HepG2 (cell line): ENCODE measurements at regions not wholly inside any gene's neighbourhood (a gene's known extent, or its start where the extent isn't known, plus 50 kb on each side); places are given as distances from the start of the nearest gene placed in this dataset.

Experiments used
- ATAC-seq: fragments of 200-7000 bp; cut with Tn5 transposase; 3 replicates; pipeline ENCODE4 v1.9.1; 2020; ENCODE audit warnings: mild to moderate bottlenecking, moderate library complexity
- BruUV-seq: library from RNA; stranded (reverse); fragments of 400-500 nt; replicated peaks from 2 replicates; lab custom pipeline; 2021; lab: Mats Ljungman, UMichigan
- CTCF ChIA-PET: fragments of 300-600 bp; formaldehyde crosslinking; extraction: SDS; loops from one replicate; lab custom pipeline; 2021; ENCODE audit warnings: low total read pairs, inconsistent platforms, low intra/inter-chr PET ratio; lab: Yijun Ruan, JAX
- POLR2A ChIA-PET: fragments of 350-600 bp; sonication (Branson Sonifier 250); formaldehyde crosslinking; loops from one replicate; lab custom pipeline; 2020; ENCODE audit warnings: antibody characterized with exemption, inconsistent platforms; lab: Yijun Ruan, JAX
- DNase-seq: peaks from one replicate; pipeline ENCODE4 v3.0.0-alpha.2; 2015; ENCODE audit warnings: low spot score
- FAIRE-seq: peaks from 3 replicates; lab custom pipeline; 2011; peaks lifted over from hg19 to GRCh38; lab: Jason Lieb, UNC
- H2AFZ ChIP-seq: one replicate; pipeline ENCODE4 v1.6.1; 2011; ENCODE audit warnings: low read length, inconsistent platforms
- H3K27ac ChIP-seq: fragments of 300-600 bp; 3 replicates; pipeline ENCODE4 v1.8.0; 2011; ENCODE audit warnings: mixed run types, mild to moderate bottlenecking, mixed read lengths, low read length, inconsistent platforms; ENCODE audit not compliant: insufficient read depth; ENCODE audit errors: extremely low read length
- H3K27me3 ChIP-seq, 2 experiments: fragments of 200-600 bp in 1 of 2; 2 replicates in 1 of 2; 3 replicates in 1 of 2; pipeline versions ENCODE4 v1.6.0 to v1.8.0; 2011; ENCODE audit warnings: low read length in 2 of 2, mild to moderate bottlenecking in 2 of 2, moderate library complexity in 2 of 2, inconsistent platforms in 1 of 2; ENCODE audit not compliant: insufficient read depth in 2 of 2, control insufficient read depth in 1 of 2
- H3K36me3 ChIP-seq, 2 experiments: fragments of 200-600 bp in 1 of 2; replicated peaks in 1 of 2; 2 replicates in 1 of 2; 3 replicates in 1 of 2; pipeline versions ENCODE4 v1.5.1 to v1.8.0; 2011; ENCODE audit warnings: low read length in 2 of 2, inconsistent platforms in 1 of 2; ENCODE audit not compliant: insufficient read depth in 2 of 2, control insufficient read depth in 1 of 2
- H3K4me1 ChIP-seq: 2 replicates; pipeline ENCODE4 v1.5.1; 2012; ENCODE audit warnings: low read length, inconsistent platforms; ENCODE audit not compliant: insufficient read depth
- H3K4me2 ChIP-seq: 2 replicates; pipeline ENCODE4 v1.6.0; 2011; ENCODE audit warnings: low read depth, low read length, inconsistent platforms
- H3K4me3 ChIP-seq, 3 experiments: fragments of 200-600 bp in 1 of 3; sonication (generic), shearing (Covaris generic) in 1 of 3; replicated peaks in 1 of 3; 2 replicates each; pipeline ENCODE4 v1.5.1; 2011 to 2016; ENCODE audit warnings: low read length in 3 of 3, inconsistent platforms in 2 of 3, low read depth in 2 of 3, mild to moderate bottlenecking in 2 of 3, control low read depth in 1 of 3, mixed read lengths in 1 of 3; ENCODE audit not compliant: insufficient read depth in 1 of 3
- H3K79me2 ChIP-seq: one replicate; pipeline ENCODE4 v1.6.1; 2011; ENCODE audit warnings: low read length, inconsistent platforms; ENCODE audit not compliant: insufficient read depth
- H3K9ac ChIP-seq: 2 replicates; pipeline ENCODE4 v1.6.0; 2011; ENCODE audit warnings: mild to moderate bottlenecking, low read depth, low read length, inconsistent platforms; ENCODE audit not compliant: insufficient read depth
- H3K9me3 ChIP-seq: 2 replicates; pipeline ENCODE4 v1.5.1; 2012; ENCODE audit warnings: mild to moderate bottlenecking, low read length
- H4K20me1 ChIP-seq: 2 replicates; pipeline ENCODE4 v1.6.0; 2011; ENCODE audit warnings: inconsistent platforms, mild to moderate bottlenecking, low read length, moderate library complexity; ENCODE audit not compliant: insufficient read depth
- CBX5 ChIP-seq: sonication (generic); formaldehyde crosslinking; IDR thresholded peaks from 2 replicates; pipeline ENCODE4 v1.4.0; 2020; ENCODE audit warnings: missing genetic modification reagents, borderline replicate concordance
- KLF13 ChIP-seq: sonication (generic); formaldehyde crosslinking; IDR thresholded peaks from 2 replicates; pipeline ENCODE4 v1.4.0; 2020; ENCODE audit warnings: mild to moderate bottlenecking, missing genetic modification reagents
- MZF1 ChIP-seq: sonication (generic); formaldehyde crosslinking; IDR thresholded peaks from 2 replicates; pipeline ENCODE4 v1.8.1; 2023; ENCODE audit warnings: mild to moderate bottlenecking, missing genetic modification reagents, borderline replicate concordance
- NFRKB ChIP-seq: fragments of 450-650 bp; IDR thresholded peaks from 2 replicates; pipeline ENCODE4 v1.6.1; 2017
- NR2F1 ChIP-seq, 2 experiments: fragments of 450-650 bp in 1 of 2; formaldehyde crosslinking in 1 of 2; IDR thresholded peaks; 2 replicates each; pipeline versions ENCODE4 v1.5.0 to v1.6.1; 2016 to 2020; ENCODE audit warnings: mild to moderate bottlenecking in 1 of 2, missing compliant biosample characterization in 1 of 2, missing genetic modification reagents in 1 of 2, moderate library complexity in 1 of 2
- PHF21A ChIP-seq: sonication (generic); formaldehyde crosslinking; IDR thresholded peaks from 2 replicates; pipeline ENCODE4 v1.5.0; 2020; ENCODE audit warnings: mild to moderate bottlenecking, missing genetic modification reagents
- PRDM4 ChIP-seq: sonication (generic); formaldehyde crosslinking; IDR thresholded peaks from 2 replicates; pipeline ENCODE4 v1.9.0; 2021; ENCODE audit warnings: missing genetic modification reagents, borderline replicate concordance
- RBM39 ChIP-seq: fragments of 200-400 bp; formaldehyde crosslinking; IDR thresholded peaks from one replicate; pipeline ENCODE4 v1.6.1; 2018; ENCODE audit warnings: antibody characterized with exemption, mild to moderate bottlenecking, low read depth, low read length; ENCODE audit not compliant: poor library complexity, severe bottlenecking
- ZNF782 ChIP-seq: sonication (generic); formaldehyde crosslinking; IDR thresholded peaks from 2 replicates; pipeline ENCODE4 v1.4.0; 2020; ENCODE audit warnings: missing genetic modification reagents, mild to moderate bottlenecking, borderline replicate concordance
- WGBS: methylation state at CpG from one replicate; pipeline ENCODE4 v1.1.6; 2017; ENCODE audit warnings: low lambda C conversion rate; 5-methylcytosine and 5-hydroxymethylcytosine counted together
- in situ Hi-C: cut with HindIII; loops from 2 replicates; pipeline ENCODE4 v1.10.0; 2017; ENCODE audit warnings: low pct_unique_long_range_greater_than_20kb; ENCODE audit not compliant: extremely low pct_ligation_motif_present
- intact Hi-C: fragments of 100-400 bp; cut with micrococcal nuclease; formaldehyde crosslinking; loops from one replicate; pipeline ENCODE4 v1.10.0; 2022; ENCODE audit not compliant: unreplicated experiment

- Histone ChIP-seq H3K36me3 (no peaks in the 10 kb centered on the region), H2AFZ (no peak overlapping the region), H3K4me1 (peaks cover 7% of the 10 kb centered on the region), H3K4me2 (no peak overlapping the region), H3K79me2 (no peaks in the 10 kb centered on the region), H3K27me3 (peaks cover 2 to 28% of the 10 kb centered on the region in 2 experiments; a peak in 4 of 5 replicates), H3K9ac (no peak overlapping the region), H3K9me3 (no peaks in the 10 kb centered on the region), H3K4me3 (no peak overlapping the region), H3K27ac (no peak overlapping the region), H4K20me1 (no peaks in the 10 kb centered on the region)
- 22% methylated on average over 7 of the region's 20 CpGs for WGBS
- no peak for FAIRE-seq
- intact Hi-C loops: no loop called here
- no peak for DNase-seq
- POLR2A ChIA-PET: no interaction called here
- in situ Hi-C loops: no loop called here
- no peak for ATAC-seq
- TF ChIP-seq PHF21A (CRISPR knock-in tag) (no peak), RBM39 (no peak), KLF13 (no peak), MZF1 (CRISPR knock-in tag) (no peak), NR2F1 (CRISPR knock-in tag; IDR thresholded peaks at IDR 0.05) (no peak), PRDM4 (CRISPR knock-in tag) (no peak), NFRKB (no peak), CBX5 (CRISPR knock-in tag) (no peak), ZNF782 (CRISPR knock-in tag) (no peak)
- BruUV-seq: no TSS peak
- CTCF ChIA-PET: no interaction called here
These were observed 122.9 kb upstream of the RET start for GRCh38 chr10:42953684-42954674.
